ENCODE measurements at regions not wholly inside any gene's neighbourhood (a gene's known extent, or its start where the extent isn't known, plus 50 kb on each side); places are given as distances from the start of the nearest gene placed in this dataset.

DNA sequence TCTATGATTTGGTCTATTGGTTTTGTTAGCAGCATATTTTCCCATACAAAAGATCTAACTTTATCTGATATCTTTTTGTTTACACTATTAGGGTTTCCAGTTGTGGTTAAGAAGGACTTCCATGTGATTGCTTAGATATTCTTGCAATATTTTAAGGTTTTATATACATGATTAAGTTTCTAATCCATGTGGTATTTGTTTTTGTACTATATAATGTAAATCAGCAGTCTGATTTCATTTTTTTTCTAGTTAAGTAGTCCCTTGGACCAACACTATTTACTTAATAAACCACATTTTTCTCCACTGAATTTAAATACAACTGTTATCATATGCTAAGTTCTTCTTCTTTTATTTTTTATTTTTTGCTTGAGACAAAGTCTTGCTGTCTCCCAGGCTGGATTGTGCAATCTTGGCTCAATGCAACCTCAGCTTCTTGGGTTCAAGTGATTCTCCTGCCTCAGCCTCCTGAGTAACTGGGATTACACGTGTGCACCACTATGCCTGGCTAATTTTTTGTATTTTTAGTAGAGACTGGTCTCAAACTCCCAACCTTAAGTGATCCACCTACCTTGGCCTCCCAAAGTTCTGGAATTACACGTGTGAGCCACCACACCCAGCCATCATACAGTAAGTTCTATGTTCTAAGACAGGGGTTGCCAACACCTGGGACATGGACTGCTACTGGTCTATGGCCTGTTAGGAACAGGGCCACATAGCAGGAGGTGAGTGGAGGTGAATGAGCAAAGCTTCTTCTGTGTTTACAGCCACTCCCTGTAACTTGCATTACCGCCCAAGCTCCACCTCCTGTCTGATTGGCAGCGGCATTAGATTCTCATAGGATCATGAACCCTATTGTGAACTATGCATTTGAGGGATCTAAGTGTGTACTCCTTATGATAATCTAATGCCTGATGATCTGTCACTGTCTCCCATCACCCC lies 58.5 kb upstream of the RAB27B start:
- no peak for DNase-seq (ENCODE audit: low spot score)

DNA sequence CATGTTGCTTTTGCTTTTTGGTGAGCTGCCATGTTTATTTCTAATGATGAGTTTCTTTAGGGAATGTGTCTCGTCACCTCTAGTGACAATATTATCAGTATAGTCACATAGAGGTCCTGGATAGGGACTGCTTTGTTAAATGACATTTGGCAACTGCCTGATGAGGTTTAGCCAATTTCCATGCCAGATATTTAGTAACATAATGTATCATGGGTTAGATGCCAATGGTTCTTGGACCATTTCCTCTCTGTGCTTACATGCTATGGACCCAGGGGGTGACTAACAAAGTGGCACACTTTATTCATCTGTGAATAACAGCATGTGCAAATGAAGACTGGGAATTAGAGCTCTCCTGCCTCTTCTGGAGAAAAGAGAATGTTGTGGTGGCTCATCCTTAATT lies 56.2 kb upstream of the RAB27B start:
- no peak for DNase-seq (ENCODE audit: low spot score)

DNA sequence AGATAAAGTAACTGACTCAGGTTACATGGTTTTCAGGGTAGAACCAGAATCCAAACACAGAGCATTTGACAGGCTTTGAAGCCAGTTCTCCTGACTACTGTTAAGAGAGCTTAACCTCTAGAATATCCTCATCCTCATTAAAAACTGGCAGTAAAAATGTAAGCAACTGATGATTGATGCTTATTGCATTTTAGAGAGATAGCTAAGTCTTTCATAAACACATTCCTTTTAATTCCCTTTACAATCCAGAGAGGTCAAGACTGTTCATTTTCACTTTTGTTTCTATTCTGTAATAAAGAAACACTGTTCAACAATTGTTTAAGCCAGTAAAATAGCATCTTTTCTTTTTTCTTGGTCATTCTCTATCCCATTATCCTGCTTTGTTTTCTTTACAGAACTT lies 53.9 kb upstream of the RAB27B start:
- peak; percentile 47 for DNase-seq (ENCODE audit: low spot score)

DNA sequence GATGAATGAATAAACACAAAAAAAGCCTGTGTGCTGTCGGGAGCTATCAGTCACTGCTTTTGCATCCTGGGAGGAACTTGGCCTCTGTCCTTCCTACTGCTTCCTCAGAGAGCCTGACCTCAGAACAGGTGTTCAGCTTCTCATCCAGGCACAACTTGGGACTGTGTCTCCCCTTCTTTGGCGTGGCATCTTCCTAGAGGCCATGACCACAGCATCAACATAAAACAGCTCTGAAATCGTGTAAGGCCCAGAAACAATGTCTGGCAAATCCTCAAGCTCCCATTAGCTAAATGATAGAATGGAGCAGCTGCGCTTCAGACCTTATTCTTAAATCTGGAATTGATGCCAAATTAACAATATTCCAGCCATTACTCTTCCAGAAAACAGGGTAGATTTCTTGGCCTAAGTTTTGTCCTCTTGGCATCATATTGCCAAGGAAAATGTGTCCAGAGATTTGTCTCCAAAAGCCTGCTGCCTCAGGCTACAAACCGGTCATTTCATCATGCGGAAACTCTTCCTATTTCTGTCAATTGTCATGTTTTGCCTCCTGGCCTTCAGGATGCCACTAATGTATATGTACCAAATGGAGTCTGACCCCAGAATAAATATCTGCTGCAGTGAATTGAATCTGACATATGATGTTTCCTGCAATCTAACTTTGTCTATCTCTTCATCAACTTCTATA lies 53.2 kb upstream of the RAB27B start:
- no peak for DNase-seq (ENCODE audit: low spot score)

DNA sequence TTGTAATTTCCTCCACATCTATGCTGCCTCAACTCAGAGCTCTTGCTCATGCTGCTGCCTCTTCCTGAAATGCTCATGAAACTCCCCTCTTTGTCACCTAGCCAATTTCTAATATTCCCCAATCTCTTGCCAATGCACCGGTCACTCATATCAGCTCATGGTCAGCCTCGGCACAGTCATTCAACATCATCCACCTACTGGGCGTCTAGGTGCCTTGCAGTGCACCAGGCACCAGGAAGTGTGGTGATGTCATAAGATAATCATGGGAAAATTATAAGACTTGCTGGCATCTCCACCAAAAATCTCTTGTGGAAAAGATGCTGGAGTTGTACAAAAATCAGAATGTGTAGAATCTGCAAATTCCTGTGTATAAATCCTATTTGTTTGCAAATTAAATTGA lies 52.6 kb upstream of the RAB27B start:
- DNase-seq (ENCODE audit: low spot score) = peak; percentile 63

DNA sequence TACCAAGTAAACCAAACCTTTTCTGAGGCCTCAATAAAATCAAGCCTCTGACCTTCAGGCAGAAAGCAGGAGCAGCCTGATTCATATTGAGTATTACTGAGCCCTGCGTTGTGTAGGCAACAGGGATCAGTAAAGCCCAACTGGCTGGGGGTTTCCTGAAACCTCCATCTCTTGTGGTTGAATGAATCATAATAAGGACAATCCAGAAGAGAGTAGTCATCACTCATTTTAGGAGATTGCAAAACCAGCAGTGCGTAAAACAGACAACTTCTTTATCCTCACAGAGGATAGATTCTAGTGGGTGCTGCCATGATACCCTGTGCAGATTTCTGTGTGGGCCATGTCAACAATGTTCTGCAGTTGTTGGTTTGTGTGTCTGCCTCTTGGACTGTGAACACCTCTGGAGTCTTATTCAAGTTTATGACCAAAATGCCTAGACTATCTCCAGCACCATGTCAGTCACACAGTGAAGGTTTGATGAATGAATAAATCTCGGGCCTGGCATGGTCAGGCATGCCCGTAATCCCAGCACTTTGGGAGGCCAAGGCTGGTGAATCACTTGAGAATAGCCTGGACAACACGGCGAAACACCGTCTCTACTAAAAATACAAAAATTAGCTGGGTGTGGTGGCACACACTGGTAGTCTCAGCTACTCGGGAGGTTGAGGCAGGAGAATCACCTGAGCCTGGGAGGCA lies 51.8 kb upstream of the RAB27B start:
- peak; percentile 93 for DNase-seq (ENCODE audit: low spot score)

DNA sequence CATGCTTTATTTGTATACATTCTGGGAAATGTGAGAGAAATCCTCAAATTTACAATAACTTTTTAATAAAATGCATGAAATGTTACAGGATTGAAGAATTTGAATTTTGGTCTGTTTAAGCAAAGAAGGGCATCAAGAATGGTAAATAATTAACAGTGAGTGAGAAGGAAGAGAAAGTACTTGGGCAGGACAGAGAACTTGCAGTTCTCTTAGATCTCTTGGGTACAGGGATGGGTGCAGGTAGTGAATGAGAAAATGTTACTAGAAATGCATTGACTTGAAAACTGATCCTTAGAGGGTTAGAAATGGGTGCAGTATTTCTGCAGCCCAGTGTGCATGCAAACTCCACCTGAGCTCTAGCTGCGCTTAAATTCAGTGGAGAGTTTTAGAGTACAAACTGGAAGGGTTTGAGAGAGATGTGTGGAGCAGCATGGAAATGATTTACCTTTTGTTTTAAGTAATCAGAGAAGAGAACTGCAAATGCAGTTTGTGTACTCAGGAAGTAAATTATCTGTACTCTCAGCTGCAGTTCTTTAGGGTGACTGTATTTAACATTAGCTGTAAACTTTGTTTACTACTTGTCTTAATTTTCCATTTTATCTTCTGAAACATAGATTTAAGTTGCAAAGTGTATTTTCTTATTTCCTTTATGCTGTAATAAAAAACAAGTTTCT lies 51.0 kb upstream of the RAB27B start:
- DNase-seq (ENCODE audit: low spot score) = no peak

DNA sequence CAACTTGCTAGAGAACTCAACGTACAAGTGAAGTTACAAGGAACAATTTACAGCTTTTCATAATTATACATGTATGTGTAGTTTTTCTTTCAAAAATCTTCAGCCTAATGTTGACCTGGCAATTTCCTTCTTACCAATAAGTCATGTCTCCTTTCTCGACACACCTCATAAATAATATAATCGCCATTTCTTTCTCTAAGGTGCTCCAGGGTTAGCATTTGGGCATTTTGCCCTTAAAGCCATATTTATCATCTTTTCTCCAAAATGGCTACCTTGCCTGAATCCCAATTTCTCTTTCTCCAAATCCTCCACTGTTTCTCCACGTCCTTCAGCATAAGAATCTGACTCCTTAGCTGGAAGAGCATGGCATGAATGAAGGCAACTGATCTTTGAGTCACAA lies 50.3 kb upstream of the RAB27B start:
- no peak for DNase-seq (ENCODE audit: low spot score)
